Body of pancreas (tissue), 4 donors: ENCODE measurements at regions not wholly inside any gene's neighbourhood (a gene's known extent, or its start where the extent isn't known, plus 50 kb on each side); places are given as distances from the start of the nearest gene placed in this dataset.
A peak's percentile ranks its signal among the peaks of the same experiment; 100 is the strongest.
"Not testable (repeated sequence)": the region's sequence is repeated elsewhere in the genome, so short reads cannot be mapped to it uniquely, and the experiment has no call there.

Experiments
- ATAC-seq: fragments of 150-250 bp; one replicate; pipeline ENCODE4 v1.9.1; 2016
- DNase-seq, 4 donors: peaks; one replicate each; pipeline ENCODE4 v3.0.0-alpha.2; 2019
- H3K27ac ChIP-seq, 4 donors: fragments of 200-600 bp; sonication (generic); 1 replicate in 3 of 4; 2 replicates in 1 of 4; pipeline versions ENCODE4 v1.5.1 to v1.6.1; 2016 to 2019; ENCODE audit warnings: mild to moderate bottlenecking in 1 of 4, mixed read lengths in 1 of 4, moderate library complexity in 1 of 4
- H3K27me3 ChIP-seq, 2 donors: fragments of 200-600 bp; sonication (generic); one replicate each; pipeline ENCODE4 v1.6.0; 2016; ENCODE audit warnings: mild to moderate bottlenecking in 1 of 2
- H3K36me3 ChIP-seq, 2 donors: fragments of 200-600 bp; sonication (generic); replicated peaks in 1 of 2; 2 replicates each; pipeline ENCODE4 v1.5.1; 2016; ENCODE audit warnings: low read depth in 2 of 2; ENCODE audit not compliant: insufficient read depth in 1 of 2
- H3K4me1 ChIP-seq: fragments of 200-600 bp; sonication (generic); one replicate; pipeline ENCODE4 v1.6.0; 2016
- H3K4me3 ChIP-seq, 2 donors: fragments of 200-600 bp; sonication (generic); 1 replicate in 1 of 2; 2 replicates in 1 of 2; pipeline ENCODE4 v1.5.1; 2016 to 2019
- H3K9me3 ChIP-seq, 3 donors: fragments of 200-600 bp; sonication (generic); 1 replicate in 2 of 3; 2 replicates in 1 of 3; pipeline ENCODE4 v1.5.1; 2016
- WGBS, 2 donors: methylation state at CpG; one replicate each; pipeline ENCODE4 v1.1.5; 2017; 5-methylcytosine and 5-hydroxymethylcytosine counted together
- intact Hi-C: fragments of 100-400 bp; cut with DNase I; formaldehyde crosslinking; loops from one replicate; pipeline ENCODE4 v1.15.1; 2023

DNA sequence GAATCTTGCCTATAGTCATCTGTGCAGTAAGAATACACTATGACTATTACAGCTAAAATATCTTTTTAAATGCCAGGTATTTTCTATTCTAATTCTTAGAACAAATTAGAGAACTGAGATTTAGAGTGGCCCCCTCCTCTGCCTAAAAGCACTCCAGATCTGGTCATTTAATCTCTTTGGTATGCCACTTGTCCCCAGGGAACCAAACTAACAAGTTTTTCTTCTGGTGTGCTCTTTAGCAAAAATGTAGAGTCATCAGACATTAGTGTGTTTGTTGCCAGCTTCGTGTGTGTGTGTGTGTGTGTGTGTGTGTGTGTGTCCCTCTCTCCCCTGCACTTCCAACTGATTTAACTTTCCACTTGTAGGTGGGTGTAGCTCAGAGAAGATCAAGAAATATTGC is 117.8 kb downstream of the SPDYE17 start:
- H3K36me3 ChIP-seq, ATAC-seq, H3K4me1 ChIP-seq, H3K27me3 ChIP-seq, H3K4me3 ChIP-seq, H3K27ac ChIP-seq, intact Hi-C loops, H3K9me3 ChIP-seq: not testable (repeated sequence)
- peak in 1 of 4 donors; percentile 6 for DNase-seq
- 14% methylated on average over 1 of the region's 1 CpG; no CpG with 5 or more reads in 1 of the 2 donors for WGBS, 2 donors

DNA sequence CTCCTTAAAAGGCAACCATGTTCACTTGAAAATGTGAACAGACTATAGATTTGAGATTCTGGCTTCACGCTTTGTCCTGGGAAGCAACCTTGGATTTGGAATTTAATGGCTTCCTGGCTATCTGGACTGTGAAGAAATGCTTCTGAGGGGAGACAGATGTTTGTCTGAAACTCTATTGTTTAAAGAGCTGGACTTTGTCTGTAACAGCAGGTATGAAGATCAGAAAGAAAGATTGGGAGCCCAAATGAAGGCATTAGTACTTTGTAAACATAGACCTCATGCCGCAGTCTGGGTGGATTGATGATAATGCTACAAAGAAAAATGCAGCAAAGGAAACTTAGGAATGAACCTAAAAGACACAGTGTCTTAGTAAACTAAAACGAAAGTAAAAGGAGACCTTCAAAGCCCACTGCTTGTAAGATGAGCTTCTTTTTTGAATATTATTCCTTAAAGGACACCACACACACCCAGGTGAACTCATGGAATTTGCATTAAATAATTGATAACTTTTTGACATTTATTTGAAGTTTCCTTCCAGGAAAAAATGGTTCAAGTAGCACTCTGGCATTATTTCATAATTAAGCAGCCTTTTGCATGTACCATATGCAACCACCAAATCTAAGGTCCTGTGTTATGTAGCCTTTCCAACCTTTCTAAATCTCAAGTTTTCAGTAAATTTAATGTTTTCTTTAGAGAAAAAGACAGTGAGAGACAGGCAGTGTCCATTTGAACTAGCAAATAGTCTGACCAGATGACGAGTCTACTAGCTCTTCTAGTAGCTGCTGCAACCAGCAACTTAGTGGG is 119.9 kb downstream of the SPDYE17 start:
- ATAC-seq, H3K4me3 ChIP-seq, H3K27ac ChIP-seq, intact Hi-C loops, H3K9me3 ChIP-seq, H3K27me3 ChIP-seq, H3K4me1 ChIP-seq, DNase-seq, H3K36me3 ChIP-seq: not testable (repeated sequence)
- 39% methylated on average over 4 of the region's 4 CpGs for WGBS, 2 donors

DNA sequence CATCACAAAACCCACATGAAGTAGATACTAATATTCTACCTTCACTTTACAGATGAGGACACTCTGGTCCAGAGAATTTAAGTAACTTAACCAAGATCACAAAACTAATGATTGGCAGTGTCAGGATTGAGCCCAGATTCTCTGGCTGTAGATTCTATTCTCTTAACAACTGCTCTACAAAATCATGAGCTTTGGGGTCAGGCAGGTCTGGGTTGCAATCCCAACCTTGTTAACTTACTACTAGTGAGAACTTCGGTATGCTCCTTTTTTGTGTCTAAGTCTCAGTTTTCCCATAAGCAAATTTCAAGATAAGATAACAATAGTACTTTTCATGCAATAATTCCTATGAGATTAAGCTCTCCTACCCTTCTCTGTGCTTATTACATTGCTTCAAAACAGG is 127.5 kb downstream of the SPDYE17 start:
- H3K9me3 ChIP-seq, H3K4me3 ChIP-seq, intact Hi-C loops, ATAC-seq, H3K4me1 ChIP-seq, H3K36me3 ChIP-seq, DNase-seq, H3K27me3 ChIP-seq, H3K27ac ChIP-seq: not testable (repeated sequence)
- 50% methylated on average over 1 of the region's 1 CpG; no CpG with 5 or more reads in 1 of the 2 donors for WGBS, 2 donors

DNA sequence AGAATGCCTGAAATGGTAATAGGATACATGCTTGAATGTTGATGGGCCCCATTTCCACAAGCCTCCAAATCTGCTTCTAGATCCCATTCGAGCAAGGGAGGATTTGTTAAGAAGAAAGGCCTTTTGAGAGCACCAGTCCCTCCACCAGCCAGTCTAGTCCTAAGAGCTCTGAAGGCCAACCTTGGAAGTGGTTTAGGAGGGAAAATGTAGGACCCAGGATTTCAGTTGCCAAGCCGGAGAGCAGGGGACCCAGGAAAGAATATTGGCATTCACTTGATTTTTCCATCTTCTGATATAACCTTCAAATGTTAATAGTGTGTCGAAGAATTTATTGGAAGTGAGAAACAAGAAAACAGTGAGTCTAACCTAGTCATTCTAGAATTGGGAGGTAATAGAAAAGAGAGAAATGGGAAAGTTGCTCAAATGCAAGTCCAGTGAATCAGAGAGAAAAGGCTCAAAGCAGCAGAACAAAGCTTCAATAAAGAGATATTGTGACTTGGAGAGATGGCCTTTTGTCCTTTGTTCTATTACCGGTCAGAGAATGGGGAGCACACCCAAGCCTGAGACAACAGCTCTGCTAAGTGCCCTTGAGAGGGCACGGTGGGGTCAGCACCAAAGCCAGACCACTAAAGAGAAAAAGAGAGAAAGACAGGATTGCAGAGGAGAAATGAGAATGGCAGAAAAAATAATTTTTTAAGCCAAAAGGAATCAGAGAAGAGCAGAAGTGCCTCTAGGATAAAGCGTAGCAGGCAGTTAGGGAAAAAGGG is 130.0 kb downstream of the SPDYE17 start:
- DNase-seq, ATAC-seq, H3K36me3 ChIP-seq, H3K27ac ChIP-seq, H3K4me1 ChIP-seq, intact Hi-C loops, H3K9me3 ChIP-seq, H3K4me3 ChIP-seq, H3K27me3 ChIP-seq: not testable (repeated sequence)
- WGBS, 2 donors = 80 to 84% methylated on average over 5 of the region's 6 CpGs

DNA sequence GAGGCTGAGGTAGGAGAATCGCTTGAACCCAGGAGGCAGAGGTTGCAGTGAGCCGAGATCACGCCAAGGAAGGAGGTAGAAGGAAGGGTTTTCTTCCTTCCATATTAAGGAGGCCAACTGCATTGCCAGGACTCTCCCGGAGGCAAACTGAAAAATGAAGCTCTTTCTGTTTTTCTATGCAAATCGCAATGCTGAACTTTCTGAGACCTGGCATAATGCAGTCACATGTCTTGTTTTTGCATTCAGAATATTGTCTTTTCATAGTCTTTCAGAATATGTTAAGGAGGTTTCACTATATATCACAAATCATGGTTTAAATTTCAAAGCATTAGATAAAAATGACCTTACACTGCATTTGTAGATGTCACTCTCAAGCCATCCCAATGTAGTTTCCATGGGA is 133.4 kb downstream of the SPDYE17 start:
- H3K4me1 ChIP-seq, H3K9me3 ChIP-seq, intact Hi-C loops, H3K4me3 ChIP-seq, DNase-seq, H3K27ac ChIP-seq, H3K36me3 ChIP-seq, H3K27me3 ChIP-seq, ATAC-seq: not testable (repeated sequence)
- 87 to 95% methylated on average over 4 to 5 of the region's 5 CpGs for WGBS, 2 donors

DNA sequence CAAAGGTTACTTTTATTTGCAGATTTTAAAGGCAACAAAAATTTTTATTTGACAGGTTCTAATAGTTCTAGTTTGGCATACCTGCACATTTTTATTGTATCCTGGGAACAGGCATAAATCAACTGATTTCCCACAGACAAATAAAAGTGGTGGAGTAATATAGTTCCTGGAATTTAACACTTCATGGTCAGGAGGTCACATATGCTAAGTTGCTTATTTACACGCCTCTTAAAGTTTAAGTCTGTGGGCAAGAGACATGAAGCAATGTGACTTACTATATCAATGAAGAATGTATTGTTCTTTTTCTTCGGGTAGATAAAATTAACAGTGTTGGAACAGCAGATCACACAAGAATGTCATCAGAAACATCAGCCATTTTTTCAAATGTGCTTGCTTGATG is 135.2 kb downstream of the SPDYE17 start:
- intact Hi-C loops, H3K4me3 ChIP-seq, H3K27ac ChIP-seq, H3K9me3 ChIP-seq, ATAC-seq, H3K4me1 ChIP-seq, H3K36me3 ChIP-seq, DNase-seq, H3K27me3 ChIP-seq: not testable (repeated sequence)
- 66 to 70% methylated on average over 2 of the region's 2 CpGs for WGBS, 2 donors

DNA sequence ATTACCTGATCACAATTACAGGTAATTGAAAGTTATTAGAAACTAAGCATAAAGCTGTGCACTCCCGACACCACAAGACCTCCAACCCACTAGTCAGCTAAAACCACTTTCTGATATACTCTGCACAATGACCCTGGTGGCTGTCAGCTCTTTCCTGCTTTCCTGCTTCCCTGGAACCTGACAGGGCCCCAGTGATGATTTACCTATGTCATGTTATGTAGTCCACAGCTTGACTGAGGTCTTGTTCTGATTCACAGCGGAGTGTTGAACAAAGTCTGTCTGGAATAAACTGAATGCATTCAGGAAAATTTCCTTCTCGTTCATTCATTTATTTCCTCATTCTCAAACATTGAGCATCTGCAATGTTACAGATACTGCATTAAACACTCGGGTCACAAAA is 136.5 kb downstream of the SPDYE17 start:
- H3K9me3 ChIP-seq, H3K4me3 ChIP-seq, H3K4me1 ChIP-seq, ATAC-seq, H3K27ac ChIP-seq, intact Hi-C loops, H3K27me3 ChIP-seq, DNase-seq, H3K36me3 ChIP-seq: not testable (repeated sequence)
- WGBS, 2 donors = 66 to 69% methylated on average over 4 of the region's 4 CpGs

DNA sequence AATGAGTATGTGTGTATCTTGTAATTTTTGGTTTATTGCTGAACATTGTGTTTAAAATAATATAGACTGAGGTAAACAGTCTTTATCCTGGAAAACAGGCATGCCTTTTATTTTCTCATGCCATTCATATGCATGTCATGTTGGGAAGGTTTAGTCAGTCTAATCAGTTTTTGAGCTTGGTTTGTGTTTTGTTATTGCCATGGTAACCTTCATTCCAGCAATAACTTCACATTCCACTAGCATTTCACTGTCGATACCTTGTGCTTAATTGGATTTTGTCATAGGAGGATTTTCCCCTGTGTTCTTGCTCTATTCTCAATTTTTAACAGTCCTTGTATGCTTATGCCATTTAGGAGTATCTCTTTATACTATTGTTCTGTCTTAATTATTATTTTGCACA is 140.4 kb downstream of the SPDYE17 start:
- DNase-seq, H3K36me3 ChIP-seq, H3K27ac ChIP-seq, ATAC-seq, H3K4me3 ChIP-seq, intact Hi-C loops, H3K27me3 ChIP-seq, H3K9me3 ChIP-seq, H3K4me1 ChIP-seq: not testable (repeated sequence)
- WGBS, 2 donors = 15 to 32% methylated on average over 1 of the region's 1 CpG

DNA sequence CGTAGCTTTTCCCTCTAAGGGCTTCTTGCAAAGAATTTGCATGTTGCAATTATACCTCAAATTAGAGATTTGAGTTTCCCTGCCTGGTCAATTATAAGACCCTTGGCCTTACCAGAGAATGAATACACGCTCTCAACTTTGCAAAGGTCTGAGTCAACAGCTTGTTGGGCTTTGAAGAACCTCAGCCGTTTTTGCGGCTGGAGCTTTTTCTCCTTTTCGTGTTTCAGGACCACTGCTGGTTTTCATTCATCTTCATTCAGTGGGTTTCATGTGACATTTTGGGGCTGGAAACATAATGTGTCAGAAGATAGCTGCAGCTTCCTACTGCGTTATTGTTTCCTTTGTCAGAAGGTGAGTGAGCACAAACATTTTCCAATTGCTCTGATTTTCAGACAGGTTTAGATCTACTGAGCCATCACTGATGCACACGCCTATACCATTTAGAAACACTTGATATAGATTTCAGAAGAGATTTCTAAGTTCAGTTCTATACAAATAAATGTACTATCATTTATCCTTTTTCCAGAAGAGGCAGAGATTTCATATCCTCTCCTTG is 152.3 kb downstream of the SPDYE17 start:
- H3K27me3 ChIP-seq, intact Hi-C loops, H3K36me3 ChIP-seq, ATAC-seq, H3K4me3 ChIP-seq, DNase-seq, H3K9me3 ChIP-seq, H3K4me1 ChIP-seq, H3K27ac ChIP-seq: not testable (repeated sequence)
- 70 to 81% methylated on average over 5 to 6 of the region's 7 CpGs for WGBS, 2 donors

DNA sequence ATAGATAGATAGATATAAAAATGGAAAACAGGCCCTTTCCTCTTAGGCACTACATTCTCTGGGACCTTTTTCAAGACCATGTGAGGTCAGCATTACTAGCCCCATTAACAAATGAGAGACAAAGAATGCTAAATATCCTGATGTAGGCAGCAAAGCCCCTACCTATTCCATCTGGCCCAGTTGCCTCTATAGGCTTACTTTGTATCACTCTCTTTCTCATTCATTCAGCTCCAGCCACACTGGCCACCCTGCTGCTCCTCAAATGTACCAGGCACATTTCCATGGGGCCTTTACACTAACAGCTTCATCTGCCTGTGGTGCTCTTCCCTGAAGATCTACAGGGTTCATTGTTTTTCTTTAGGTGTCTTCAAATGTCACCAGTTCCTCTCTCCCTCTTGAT is 156.4 kb downstream of the SPDYE17 start:
- H3K27ac ChIP-seq, H3K4me3 ChIP-seq, H3K9me3 ChIP-seq, H3K36me3 ChIP-seq, ATAC-seq, H3K27me3 ChIP-seq, DNase-seq, H3K4me1 ChIP-seq, intact Hi-C loops: not testable (repeated sequence)

DNA sequence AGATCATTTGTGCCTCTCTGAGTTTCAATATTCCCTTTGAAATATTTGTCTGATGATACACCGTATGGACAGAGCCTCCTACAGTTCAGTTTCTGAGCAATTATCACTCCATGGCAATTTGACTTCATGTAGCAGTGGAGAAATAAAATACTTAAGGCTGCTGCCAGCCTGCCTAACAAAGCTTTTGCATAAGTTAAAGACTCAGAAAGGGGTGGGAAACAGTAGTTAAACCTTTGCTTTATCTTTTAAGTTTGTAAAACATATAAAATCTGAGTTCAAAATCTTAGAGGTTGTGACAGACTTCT is 161.7 kb downstream of the SPDYE17 start:
- H3K36me3 ChIP-seq, intact Hi-C loops, ATAC-seq, DNase-seq, H3K9me3 ChIP-seq, H3K4me1 ChIP-seq, H3K27me3 ChIP-seq, H3K27ac ChIP-seq, H3K4me3 ChIP-seq: not testable (repeated sequence)
- WGBS, 2 donors = 14 to 20% methylated on average over 1 of the region's 1 CpG
